Peyer's patch (tissue), 4 donors: ENCODE measurements at regions not wholly inside any gene's neighbourhood (a gene's known extent, or its start where the extent isn't known, plus 50 kb on each side); places are given as distances from the start of the nearest gene placed in this dataset.

Experiments
- DNase-seq, 3 donors: peaks; one replicate each; pipeline ENCODE4 v3.0.0-alpha.2; 2017 to 2019
- H3K27ac ChIP-seq, 4 donors: fragments of 200-600 bp; sonication (generic); one replicate each; pipeline ENCODE4 v1.5.1; 2016 to 2019
- H3K27me3 ChIP-seq, 2 donors: fragments of 200-600 bp; sonication (generic); one replicate each; pipeline ENCODE4 v1.5.1; 2019
- H3K36me3 ChIP-seq, 3 donors: fragments of 200-600 bp; sonication (generic); one replicate each; pipeline ENCODE4 v1.5.1; 2016 to 2019
- H3K4me1 ChIP-seq, 4 donors: fragments of 200-600 bp; sonication (generic); one replicate each; pipeline ENCODE4 v1.5.1; 2016 to 2019
- H3K4me3 ChIP-seq, 4 donors: fragments of 200-600 bp; sonication (generic); 1 replicate in 3 of 4; 2 replicates in 1 of 4; pipeline ENCODE4 v1.5.1; 2016 to 2019; ENCODE audit warnings: mild to moderate bottlenecking in 1 of 4
- H3K9me3 ChIP-seq, 4 donors: fragments of 200-600 bp; sonication (generic); one replicate each; pipeline ENCODE4 v1.5.1; 2016 to 2019; ENCODE audit warnings: mild to moderate bottlenecking in 1 of 4
- CTCF ChIP-seq, 6 experiments: fragments of 450-650 bp in 4 of 6; fragments of 200-600 bp in 2 of 6; sonication (generic) in 1 of 6; IDR thresholded peaks; one replicate each; pipeline ENCODE4 v1.5.1; 2017 to 2019; ENCODE audit warnings: antibody characterized with exemption in 6 of 6, mild to moderate bottlenecking in 3 of 6, moderate library complexity in 1 of 6
- POLR2A ChIP-seq, 2 donors: fragments of 450-650 bp; IDR thresholded peaks; one replicate each; pipeline ENCODE4 v1.5.1; 2017; ENCODE audit warnings: antibody characterized with exemption in 2 of 2, mild to moderate bottlenecking in 2 of 2, moderate library complexity in 2 of 2

GRCh38 chr13:90951663-90952062, 395.8 kb upstream of the MIR17HG start:
- Histone ChIP-seq H3K4me3 (no peak overlapping the region), H3K9me3 (no peaks in the 10 kb centered on the region), H3K4me1 (no peaks in the 10 kb centered on the region), H3K27me3 (no peaks in the 10 kb centered on the region), H3K27ac (no peak overlapping the region), H3K36me3 (no peaks in the 10 kb centered on the region)
- no peak for DNase-seq
- TF ChIP-seq CTCF (IDR thresholded peaks at IDR 0.05) (no peak), POLR2A (IDR thresholded peaks at IDR 0.05) (no peak)

GRCh38 chr13:90952326-90952725, 395.2 kb upstream of the MIR17HG start:
- H3K27ac ChIP-seq = no peak overlapping the region
- no peaks in the 10 kb centered on the region for H3K27me3 ChIP-seq
- DNase-seq = no peak
- H3K4me1 ChIP-seq = no peaks in the 10 kb centered on the region
- TF ChIP-seq CTCF (IDR thresholded peaks at IDR 0.05) (no peak), POLR2A (IDR thresholded peaks at IDR 0.05) (no peak)
- H3K9me3 ChIP-seq = no peaks in the 10 kb centered on the region
- no peak overlapping the region for H3K4me3 ChIP-seq
- H3K36me3 ChIP-seq = no peaks in the 10 kb centered on the region

- no peak for TF ChIP-seq CTCF (IDR thresholded peaks at IDR 0.05)
- no peak for TF ChIP-seq POLR2A (IDR thresholded peaks at IDR 0.05)
- Histone ChIP-seq H3K27me3 (no peaks in the 10 kb centered on the region), H3K27ac (no peak overlapping the region)
Observed at GRCh38 chr13:90954605-90955195, 392.8 kb upstream of the MIR17HG start.

GRCh38 chr13:90956031-90956430, 391.5 kb upstream of the MIR17HG start:
- no peak overlapping the region for H3K27ac ChIP-seq
- DNase-seq = no peak
- TF ChIP-seq POLR2A (IDR thresholded peaks at IDR 0.05) (no peak), CTCF (IDR thresholded peaks at IDR 0.05) (no peak)

More at GRCh38 chr13:90954605-90955195, 392.8 kb upstream of the MIR17HG start:
- Histone ChIP-seq H3K4me1 (no peaks in the 10 kb centered on the region), H3K36me3 (no peaks in the 10 kb centered on the region), H3K4me3 (no peak overlapping the region), H3K9me3 (no peaks in the 10 kb centered on the region)
- DNase-seq = no peak

GRCh38 chr13:90958866-90959265, 388.6 kb upstream of the MIR17HG start:
- Histone ChIP-seq H3K36me3 (no peaks in the 10 kb centered on the region), H3K4me1 (no peaks in the 10 kb centered on the region), H3K4me3 (no peak overlapping the region), H3K27ac (no peak overlapping the region), H3K9me3 (no peaks in the 10 kb centered on the region), H3K27me3 (no peaks in the 10 kb centered on the region)
- DNase-seq = no peak
- TF ChIP-seq CTCF (IDR thresholded peaks at IDR 0.05) (no peak), POLR2A (IDR thresholded peaks at IDR 0.05) (no peak)

More at GRCh38 chr13:90956031-90956430, 391.5 kb upstream of the MIR17HG start:
- no peaks in the 10 kb centered on the region for H3K9me3 ChIP-seq
- H3K4me1 ChIP-seq = no peaks in the 10 kb centered on the region
- H3K4me3 ChIP-seq = no peak overlapping the region
- H3K36me3 ChIP-seq = no peaks in the 10 kb centered on the region
- H3K27me3 ChIP-seq = no peaks in the 10 kb centered on the region
